HG02623 (cell line): ENCODE measurements at regions not wholly inside any gene's neighbourhood (a gene's known extent, or its start where the extent isn't known, plus 50 kb on each side); places are given as distances from the start of the nearest gene placed in this dataset.
A peak's percentile ranks its signal among the peaks of the same experiment; 100 is the strongest.

ENCODE experiments used
- ATAC-seq: cut with Tn5 transposase; IDR thresholded peaks from one replicate; pipeline ENCODE4 v1.9.1; 2021; ENCODE audit warnings: moderate library complexity; ENCODE audit not compliant: unreplicated experiment

- no peak for ATAC-seq
Observed at GRCh38 chr4:137644201-137644600, 111.9 kb upstream of the PCDH18 start.

GRCh38 chr4:137641544-137641943, 109.2 kb upstream of the PCDH18 start:
- no peak for ATAC-seq

GRCh38 chr4:137640838-137641158, 108.5 kb upstream of the PCDH18 start:
- no peak for ATAC-seq

DNA sequence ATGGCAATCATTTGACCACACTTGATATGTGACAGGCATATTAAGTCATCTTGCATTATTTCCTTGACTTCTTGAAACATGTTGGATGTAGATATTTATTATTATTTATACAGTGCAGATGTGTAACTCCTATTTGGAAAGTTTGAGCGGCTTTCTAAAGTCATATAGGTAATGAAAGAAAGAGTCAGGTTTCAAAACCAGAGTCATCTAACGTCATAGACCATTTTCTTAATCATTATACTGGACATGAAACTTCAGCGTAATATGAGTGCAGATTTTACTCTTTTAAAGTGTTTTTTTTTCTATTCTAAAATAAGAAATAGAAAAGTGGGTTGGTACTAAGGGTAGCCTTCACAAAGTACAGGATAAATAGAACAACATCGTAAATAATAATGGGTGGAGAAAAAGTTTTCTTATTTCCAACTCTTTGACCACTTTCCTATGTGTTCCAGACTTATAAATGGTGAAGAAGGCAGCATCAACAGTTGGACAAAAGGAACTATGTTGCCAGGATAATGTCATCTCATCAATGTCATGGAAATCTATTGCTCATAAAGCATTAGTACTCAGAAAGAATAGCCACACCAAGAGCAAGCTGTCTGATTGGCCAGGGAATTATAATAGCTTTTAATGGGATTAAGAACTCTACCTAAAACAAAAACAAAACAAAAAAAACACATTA, 108.0 kb upstream of the PCDH18 start:
- peak; percentile 55 for ATAC-seq

DNA sequence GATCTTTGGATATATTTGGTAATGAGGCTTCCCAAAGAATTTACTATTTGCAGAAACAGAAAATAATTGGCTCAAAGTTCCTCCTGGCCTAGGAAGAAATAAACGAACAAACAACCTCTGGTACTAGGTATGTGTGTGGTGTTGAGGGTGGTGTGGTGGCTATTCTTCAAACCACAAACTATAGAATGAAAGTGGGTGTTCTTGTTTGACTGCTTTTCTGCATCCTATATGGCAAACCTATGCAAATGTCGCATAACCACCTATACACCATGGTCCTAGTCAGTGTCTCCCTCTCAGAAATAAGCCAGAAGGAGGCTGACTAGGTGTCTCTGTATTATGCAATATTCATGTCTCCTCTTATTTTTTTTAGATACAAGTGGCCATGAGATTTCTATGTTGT, 106.6 kb upstream of the PCDH18 start:
- no peak for ATAC-seq

- no peak for ATAC-seq
Observed at GRCh38 chr4:137635601-137636000, 103.3 kb upstream of the PCDH18 start.

DNA sequence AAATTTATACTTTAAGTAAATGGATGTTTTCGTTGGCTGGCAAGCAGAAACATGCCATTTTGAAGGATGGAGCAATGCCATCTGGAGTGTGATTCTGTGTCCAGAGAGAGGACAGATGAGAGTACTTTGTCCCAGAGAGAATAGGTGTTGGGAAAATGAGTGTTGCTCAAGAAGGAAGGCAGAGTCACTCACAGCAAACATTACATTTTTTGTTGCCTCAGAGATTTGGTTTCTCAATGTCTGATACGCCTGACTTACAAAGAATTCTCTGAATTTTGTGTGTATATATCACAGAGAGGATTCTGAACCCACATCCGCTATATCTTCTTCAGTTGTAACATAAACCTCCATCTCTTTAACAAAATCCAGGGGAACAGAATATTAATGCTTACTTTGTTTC, 102.8 kb upstream of the PCDH18 start:
- no peak for ATAC-seq

DNA sequence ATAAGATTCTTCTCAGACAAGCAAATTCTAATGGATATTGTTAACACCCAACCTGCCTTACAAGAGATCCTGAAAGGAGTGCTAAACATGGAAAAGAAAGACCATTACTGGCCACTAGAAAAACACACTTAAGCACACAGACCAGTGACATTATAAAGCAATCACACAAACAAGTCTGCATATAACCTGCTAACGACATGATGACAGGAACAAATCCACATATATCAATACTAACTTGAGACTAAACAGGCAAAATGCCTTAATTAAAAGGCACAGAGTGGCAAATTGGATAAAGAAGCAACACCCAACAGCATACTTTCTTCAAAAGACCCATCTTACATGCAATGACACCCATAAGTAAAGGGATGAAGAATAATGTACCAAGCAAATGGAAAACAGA, 100.5 kb upstream of the PCDH18 start:
- ATAC-seq = no peak

DNA sequence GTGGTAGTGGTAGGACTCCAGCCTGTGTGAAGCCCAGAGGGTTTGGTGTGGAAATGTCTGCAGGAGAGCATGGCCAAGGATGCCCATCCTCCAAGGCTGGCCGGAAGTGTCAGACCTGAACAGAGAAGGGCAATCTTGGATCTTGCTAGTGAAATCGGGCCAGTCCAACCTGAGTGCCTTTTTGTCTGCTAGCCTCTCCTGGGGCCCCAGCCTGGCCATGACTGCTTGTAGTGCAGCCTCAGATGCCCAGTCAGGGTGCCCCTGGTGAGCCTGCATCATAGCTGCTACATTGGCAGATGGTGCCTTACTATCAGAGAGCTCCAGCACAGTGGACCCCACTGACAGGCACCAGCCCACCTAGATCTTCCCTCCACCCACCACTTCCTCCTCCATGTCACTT, 99.3 kb upstream of the PCDH18 start:
- no peak for ATAC-seq

DNA sequence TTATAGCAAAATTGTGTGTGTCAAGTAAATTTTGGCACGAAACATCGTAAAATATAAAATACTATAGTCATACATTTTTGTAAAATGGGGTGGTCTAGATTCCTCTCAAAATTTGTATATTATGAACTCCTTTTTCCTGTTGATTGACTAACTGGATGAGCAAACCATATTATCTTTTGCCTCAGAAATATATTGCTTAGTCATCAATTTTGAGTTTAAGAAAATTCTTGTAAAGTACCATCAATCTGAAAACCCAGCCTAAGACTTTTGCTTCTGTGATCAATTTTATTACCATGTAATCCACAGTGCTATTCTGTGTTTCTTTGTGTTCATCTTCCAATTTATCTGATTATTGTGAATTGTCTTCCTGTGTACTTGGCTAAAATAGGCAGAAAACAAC, 98.0 kb upstream of the PCDH18 start:
- no peak for ATAC-seq

GRCh38 chr4:137627739-137628460, 95.6 kb upstream of the PCDH18 start:
- ATAC-seq = no peak

GRCh38 chr4:137626942-137627738, 94.8 kb upstream of the PCDH18 start:
- no peak for ATAC-seq

GRCh38 chr4:137623013-137623412, 90.7 kb upstream of the PCDH18 start:
- ATAC-seq = no peak

- ATAC-seq = no peak
Observed at GRCh38 chr4:137621056-137621455, 88.8 kb upstream of the PCDH18 start.

DNA sequence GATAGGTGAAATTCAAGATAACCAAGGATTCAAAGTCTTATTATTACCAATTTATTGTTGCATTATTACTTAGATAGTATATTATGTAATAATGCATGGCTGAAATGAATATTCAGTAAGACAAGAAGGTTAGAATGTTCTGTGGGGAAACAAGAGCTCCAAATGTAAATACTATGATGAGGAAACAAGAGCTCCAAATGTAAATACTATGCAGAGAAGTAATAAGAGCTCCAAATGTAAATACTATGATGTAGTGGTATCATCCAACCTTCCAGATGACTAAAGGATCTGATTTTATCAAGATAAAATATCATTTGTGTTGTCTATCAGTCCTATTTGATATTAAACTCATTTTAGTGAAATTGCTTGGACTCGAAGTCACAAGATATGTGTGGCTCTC, 82.2 kb upstream of the PCDH18 start:
- ATAC-seq = no peak

- ATAC-seq = no peak
Observed at GRCh38 chr4:137611998-137612700, 79.9 kb upstream of the PCDH18 start.

GRCh38 chr4:137610960-137611359, 78.7 kb upstream of the PCDH18 start:
- peak; percentile 57 for ATAC-seq

DNA sequence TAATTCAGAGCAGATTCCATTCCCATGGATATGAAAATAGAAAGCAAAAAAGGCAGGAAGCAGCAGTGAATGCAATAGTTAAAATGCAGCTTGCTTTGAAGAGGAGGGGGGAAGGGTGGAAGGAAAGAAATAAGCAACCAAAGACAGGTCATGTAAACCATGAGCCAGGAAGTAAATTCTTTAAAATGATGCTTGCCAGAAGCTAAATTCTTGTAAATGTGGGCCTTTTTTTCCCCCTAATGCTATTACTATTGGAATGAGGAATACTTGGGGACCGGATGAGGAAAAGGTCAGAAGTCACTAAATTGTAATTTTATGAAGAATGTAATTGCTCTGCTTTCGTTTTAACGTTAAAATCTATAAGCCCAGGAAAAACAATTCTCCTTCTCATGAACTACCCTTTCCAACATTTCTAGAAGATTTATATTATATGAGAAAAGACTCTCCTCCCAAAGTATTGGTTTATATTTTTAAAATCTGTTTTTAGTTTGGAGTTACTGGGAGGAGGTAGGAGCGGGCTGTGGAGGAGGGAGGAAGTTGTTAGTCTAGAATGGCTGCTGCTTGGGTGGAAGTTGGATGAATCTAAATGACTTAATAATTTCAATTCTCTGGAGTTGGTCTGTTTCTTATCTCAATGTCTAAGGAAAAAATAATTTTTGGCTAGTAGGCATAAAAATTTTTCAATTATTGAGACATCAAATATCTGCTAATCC, 77.6 kb upstream of the PCDH18 start:
- no peak for ATAC-seq

GRCh38 chr4:137608085-137608484, 75.8 kb upstream of the PCDH18 start:
- ATAC-seq = no peak

GRCh38 chr4:137602436-137602835, 70.1 kb upstream of the PCDH18 start:
- ATAC-seq = no peak

DNA sequence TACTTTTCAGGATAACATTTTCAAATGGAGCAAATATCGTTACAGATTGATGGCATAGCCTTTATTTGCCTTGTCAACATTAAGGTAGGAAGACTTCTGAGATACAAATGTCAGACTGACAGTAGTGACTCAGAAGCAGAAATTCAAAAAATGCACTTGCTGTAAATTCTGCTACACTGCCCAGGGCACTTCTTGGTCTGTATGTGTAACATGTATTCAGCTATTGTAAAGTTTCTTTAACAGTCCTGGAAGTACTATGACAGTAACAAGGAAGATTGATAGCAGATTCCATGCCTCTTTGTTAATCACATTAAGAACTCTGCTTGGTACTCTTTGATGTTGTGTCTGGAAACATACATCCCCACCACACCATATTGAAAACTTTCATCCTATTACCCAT, 69.6 kb upstream of the PCDH18 start:
- no peak for ATAC-seq
